Tongue (tissue), 1 donor: ENCODE measurements at regions not wholly inside any gene's neighbourhood (a gene's known extent, or its start where the extent isn't known, plus 50 kb on each side); places are given as distances from the start of the nearest gene placed in this dataset.

Experiments used
- DNase-seq: peaks from one replicate; pipeline ENCODE4 v3.0.0-alpha.2; 2015

DNA sequence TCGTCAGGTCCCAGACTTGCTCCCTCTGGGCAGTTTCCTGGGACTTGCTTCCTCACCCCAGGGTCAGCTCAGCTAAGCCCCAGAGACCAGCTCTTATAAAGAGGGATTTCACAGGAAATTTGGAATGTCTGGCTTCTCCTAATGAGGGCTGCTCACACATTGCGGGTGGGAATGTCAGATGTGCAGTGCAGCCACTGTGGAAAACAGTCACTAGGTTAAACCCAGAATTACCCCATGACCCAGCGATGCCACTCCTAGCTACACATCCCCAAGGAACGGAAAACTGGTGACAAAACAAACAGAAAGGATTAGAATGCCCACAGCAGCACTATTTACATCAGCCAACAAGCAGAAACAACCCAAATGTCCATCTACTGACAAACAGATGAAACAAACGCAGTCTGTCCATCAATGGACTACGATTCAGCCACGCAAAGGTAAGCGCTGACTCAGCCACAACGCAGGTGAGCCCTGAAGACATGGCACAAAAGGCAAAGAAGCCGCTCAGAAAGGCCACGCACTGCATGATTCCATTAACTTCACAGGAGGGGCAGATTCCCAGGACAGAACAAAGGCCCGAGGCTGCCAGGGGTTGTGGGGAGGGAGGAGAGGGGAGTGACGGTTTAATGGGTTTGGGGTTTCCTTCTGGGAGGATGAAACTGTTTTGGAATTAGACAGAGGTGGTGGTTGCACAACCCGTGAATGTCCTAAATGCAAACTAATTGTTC, 63.0 kb downstream of the NCOR2 start:
- DNase-seq = no peak

- DNase-seq = no peak
Observed at GRCh38 chr12:124503305-124503704, 64.1 kb downstream of the NCOR2 start.

DNA sequence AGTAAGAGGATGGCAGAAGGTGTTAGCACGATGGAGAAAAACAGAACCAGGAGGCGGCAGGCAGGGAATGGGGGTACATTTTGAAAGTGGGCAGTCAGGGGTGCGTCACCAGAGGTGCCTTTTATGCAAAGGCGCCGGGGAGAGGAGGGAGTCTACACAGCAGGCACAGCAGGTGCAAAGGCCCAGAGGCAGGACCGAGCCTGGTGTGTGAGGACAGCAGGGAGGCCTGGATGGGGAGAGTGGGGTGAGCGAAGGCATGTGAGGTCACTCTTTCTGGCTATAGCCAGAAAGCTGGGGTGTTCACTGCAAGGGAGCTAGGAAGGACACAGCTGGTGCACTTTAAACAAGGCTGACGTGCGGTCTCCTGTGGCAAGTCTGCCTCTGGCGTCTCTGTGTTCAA, 65.0 kb downstream of the NCOR2 start:
- DNase-seq = no peak

- peak; percentile 66 for DNase-seq
Observed at GRCh38 chr12:124501827-124502226, 65.6 kb downstream of the NCOR2 start.

DNA sequence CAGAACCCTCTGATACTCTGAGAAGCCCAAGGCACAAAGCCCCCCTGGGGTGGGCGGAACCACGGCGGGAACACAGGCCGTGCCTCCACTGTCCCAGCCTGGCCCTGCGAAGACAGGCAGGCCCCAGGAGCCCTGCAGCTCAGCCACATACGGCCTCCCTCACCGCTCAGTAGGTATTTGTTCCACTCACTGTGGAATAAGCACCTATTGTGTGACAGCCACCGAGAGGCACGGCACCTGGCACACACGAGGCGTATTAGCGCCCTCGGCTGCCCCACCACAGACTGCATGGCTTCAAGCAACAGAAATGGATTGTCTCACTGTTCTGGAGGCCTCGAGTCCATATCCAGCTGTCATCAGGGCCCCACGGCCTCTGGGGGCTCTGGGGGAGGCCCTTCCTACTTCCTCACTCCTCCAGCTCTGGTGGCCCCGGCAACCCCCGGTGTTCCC, 66.3 kb downstream of the NCOR2 start:
- DNase-seq = no peak

GRCh38 chr12:124499898-124500244, 67.5 kb downstream of the NCOR2 start:
- DNase-seq = no peak

DNA sequence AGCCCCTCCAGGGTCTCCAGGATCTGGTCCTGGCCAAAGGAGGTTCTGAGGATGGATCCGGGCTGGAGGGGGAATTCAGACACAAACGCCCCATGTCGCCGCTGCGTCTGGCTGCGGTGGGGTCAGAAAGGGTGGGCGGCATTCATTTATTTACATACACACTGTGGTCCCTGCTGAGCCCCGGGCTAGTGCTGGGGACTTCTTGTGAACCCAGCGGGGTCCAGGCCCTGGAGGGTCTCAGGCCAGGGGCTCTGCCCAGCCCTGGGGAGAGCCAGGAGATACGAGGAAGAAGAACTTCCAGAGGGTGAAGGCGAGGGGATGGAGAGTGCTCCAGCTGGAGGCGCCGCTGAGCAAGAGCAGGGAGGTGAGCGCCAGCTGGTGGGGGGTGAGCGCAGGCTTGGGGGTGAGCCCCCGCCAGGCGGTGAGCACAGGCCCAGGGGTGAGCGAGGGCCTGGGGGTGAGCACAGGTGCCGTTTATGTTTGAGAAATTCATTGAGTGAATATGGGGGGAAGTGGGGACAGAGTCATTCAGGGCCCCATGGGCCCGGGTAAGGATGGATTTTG, 68.1 kb downstream of the NCOR2 start:
- DNase-seq = no peak

- peak; percentile 91 for DNase-seq
Observed at GRCh38 chr12:124498275-124499189, 68.9 kb downstream of the NCOR2 start.

DNA sequence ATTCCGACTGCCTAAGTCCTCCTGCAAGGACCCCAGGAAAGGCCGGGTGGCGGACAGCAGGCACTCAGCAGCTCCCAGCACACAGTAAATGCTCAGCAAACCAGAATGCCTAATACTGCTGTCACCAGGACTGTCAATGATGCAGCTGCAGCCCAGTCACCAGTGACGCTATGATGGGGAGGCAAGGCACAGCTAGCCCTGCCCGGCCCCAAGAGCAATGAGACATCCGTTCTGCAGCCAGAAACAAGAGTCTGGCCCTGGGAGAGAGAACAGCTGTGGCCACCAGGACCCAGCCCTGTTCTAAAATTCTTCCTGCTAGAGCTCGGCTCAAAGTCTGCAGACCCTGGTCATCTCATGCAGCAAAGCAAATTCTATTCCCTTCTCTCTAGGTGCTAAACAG, 69.8 kb downstream of the NCOR2 start:
- peak; percentile 95 for DNase-seq

DNA sequence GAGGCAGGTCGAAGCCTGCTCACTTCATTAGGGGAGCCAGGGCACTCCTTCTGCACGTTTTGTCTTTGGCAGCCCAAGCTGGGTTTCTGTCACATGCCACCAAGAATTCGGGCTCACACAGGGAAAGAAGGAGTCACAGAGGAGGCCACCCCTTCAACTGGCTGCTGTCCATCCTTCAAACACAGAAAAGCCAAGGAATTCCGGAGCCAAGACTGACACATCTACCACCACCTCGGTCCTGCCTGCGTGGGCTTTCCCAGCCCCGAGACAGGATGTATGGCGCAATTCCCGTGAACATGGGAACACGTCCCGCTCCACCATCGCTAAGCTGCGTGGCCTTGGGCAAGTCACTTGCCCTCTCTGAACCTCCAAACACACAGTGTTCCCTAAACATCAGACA, 70.4 kb downstream of the NCOR2 start:
- no peak for DNase-seq

GRCh38 chr12:124496584-124496983, 70.8 kb downstream of the NCOR2 start:
- no peak for DNase-seq

- no peak for DNase-seq
Observed at GRCh38 chr12:124495194-124495983, 72.0 kb downstream of the NCOR2 start.

- DNase-seq = no peak
Observed at GRCh38 chr12:124494751-124495129, 72.7 kb downstream of the NCOR2 start.

- DNase-seq = no peak
Observed at GRCh38 chr12:124493809-124494750, 73.3 kb downstream of the NCOR2 start.

- no peak for DNase-seq
Observed at GRCh38 chr12:124492879-124493808, 74.3 kb downstream of the NCOR2 start.

GRCh38 chr12:124491856-124492420, 75.5 kb downstream of the NCOR2 start:
- no peak for DNase-seq

DNA sequence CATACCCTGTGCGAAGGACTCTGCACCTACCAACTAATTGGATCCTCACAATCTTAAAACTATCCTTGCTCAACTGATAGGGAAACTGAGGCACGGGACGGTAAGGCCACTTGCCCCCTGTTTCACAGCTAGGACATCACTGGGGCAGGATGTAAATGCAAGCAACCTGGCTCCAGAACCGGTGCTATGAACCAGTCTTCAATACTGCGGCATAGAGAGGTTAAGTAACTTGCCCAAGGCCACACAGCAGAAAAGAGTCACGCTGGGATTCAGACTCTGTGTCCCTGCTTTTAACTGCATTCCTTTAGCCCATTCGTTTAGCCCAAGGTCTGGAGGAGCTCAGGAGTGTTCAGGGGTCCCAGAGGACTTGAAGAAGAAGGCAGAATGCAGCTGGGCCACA, 76.1 kb downstream of the NCOR2 start:
- DNase-seq = no peak

DNA sequence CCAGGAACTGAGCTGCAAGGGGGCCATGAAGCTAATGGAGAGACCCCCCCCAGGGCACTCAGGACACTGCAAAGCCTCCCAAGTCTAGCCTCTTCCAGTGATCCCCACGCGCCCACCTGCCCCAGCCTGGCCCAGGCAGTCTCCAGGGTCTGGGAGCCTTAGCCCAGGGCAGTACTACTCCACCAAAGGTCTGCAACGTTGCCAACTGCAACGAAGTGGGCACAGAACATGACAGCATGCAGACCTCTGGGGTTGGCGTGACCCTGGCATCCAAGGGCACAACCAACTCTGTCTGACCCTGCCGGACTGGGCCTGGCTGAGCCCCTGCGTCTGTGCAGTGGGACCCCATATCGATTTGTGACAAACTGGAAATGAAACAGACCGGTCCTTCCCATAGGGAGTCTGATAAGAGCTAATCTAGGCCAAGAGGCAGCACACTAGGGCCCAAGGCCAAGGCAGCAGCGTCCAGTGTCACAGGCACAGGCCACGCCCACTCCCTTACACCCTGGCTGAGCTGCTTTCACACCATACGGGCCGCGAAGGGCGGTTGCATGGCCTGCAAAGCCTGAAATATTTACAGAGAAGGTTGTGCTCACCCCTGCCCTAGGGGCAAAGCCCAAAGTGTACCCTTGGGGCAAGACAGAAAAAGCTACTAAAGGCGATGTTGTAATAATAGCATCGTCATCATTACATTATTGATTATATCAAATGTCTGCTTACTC, 76.7 kb downstream of the NCOR2 start:
- no peak for DNase-seq
